ENCODE measurements at regions not wholly inside any gene's neighbourhood (a gene's known extent, or its start where the extent isn't known, plus 50 kb on each side); places are given as distances from the start of the nearest gene placed in this dataset.

- no peak for TF ChIP-seq ATF6 (CRISPR knock-in tag; IDR thresholded peaks at IDR 0.05)
- TF ChIP-seq, protein P1, sequence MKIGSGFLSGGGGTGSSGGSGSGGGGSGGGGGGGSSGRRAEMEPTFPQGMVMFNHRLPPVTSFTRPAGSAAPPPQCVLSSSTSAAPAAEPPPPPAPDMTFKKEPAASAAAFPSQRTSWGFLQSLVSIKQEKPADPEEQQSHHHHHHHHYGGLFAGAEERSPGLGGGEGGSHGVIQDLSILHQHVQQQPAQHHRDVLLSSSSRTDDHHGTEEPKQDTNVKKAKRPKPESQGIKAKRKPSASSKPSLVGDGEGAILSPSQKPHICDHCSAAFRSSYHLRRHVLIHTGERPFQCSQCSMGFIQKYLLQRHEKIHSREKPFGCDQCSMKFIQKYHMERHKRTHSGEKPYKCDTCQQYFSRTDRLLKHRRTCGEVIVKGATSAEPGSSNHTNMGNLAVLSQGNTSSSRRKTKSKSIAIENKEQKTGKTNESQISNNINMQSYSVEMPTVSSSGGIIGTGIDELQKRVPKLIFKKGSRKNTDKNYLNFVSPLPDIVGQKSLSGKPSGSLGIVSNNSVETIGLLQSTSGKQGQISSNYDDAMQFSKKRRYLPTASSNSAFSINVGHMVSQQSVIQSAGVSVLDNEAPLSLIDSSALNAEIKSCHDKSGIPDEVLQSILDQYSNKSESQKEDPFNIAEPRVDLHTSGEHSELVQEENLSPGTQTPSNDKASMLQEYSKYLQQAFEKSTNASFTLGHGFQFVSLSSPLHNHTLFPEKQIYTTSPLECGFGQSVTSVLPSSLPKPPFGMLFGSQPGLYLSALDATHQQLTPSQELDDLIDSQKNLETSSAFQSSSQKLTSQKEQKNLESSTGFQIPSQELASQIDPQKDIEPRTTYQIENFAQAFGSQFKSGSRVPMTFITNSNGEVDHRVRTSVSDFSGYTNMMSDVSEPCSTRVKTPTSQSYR (CRISPR knock-in tag; IDR thresholded peaks at IDR 0.05): no peak
- TF ChIP-seq EMX1 (CRISPR knock-in tag; IDR thresholded peaks at IDR 0.05): no peak
- no peak for TF ChIP-seq SMAD4 (CRISPR knock-in tag; IDR thresholded peaks at IDR 0.05)
- TF ChIP-seq NR3C1 (CRISPR knock-in tag; conservative IDR thresholded peaks at IDR 0.05; ENCODE audit: low read depth): no peak
- TF ChIP-seq, protein P2, sequence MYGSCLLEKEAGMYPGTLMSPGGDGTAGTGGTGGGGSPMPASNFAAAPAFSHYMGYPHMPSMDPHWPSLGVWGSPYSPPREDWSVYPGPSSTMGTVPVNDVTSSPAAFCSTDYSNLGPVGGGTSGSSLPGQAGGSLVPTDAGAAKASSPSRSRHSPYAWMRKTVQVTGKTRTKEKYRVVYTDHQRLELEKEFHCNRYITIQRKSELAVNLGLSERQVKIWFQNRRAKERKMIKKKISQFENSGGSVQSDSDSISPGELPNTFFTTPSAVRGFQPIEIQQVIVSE (CRISPR knock-in tag; IDR thresholded peaks at IDR 0.05; ENCODE audit: borderline replicate concordance): no peak
Measured at GRCh38 chr18:1906421-1906820, 664.9 kb downstream of the METTL4 start (continued).

DNA sequence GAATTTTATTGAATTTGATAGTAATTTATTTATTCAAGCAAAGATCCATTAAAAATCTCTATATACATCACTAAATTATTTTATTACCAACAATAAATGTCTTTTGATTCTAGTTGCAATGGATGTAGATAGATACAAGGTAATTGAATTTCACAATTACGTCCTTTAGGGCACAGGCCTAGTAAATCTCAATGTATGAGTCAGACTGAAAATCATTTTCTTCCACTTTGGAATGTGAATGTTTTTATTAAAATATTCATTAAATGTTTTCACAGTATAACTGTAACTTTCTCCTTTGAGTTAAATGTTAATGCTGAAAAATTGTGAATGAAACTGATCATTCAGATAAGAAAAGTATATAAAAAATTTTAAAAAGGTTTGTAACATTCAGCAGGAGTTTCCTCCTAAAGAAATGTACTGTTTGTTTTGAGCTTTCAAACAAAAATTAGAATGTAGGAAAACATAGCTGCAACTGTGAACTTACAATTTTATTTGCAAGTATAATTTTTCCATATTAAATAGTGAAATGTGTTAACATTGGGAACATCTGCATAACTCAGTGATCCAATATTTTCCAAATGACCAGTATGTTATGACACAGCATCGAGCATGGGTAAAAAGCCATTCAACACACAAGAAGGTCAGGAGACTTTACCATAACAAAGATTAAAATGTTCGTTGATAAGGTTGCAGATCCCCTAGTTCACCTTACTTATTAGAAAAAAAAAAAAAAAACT, 663.7 kb downstream of the METTL4 start:
- CTCF ChIA-PET: no interaction called here
- H3K4me3 Mint-ChIP-seq: no peak overlapping the region
- POLR2A ChIA-PET: no interaction called here

More for the DNA sequence above, 663.7 kb downstream of the METTL4 start:
- H3K27me3 Mint-ChIP-seq (ENCODE audit: low read depth): no peaks in the 10 kb centered on the region
- no peak for TF ChIP-seq ATF2 (CRISPR knock-in tag; IDR thresholded peaks at IDR 0.05; ENCODE audit: borderline replicate concordance, low read depth)
- no peak for TF ChIP-seq TCF7 (CRISPR knock-in tag; IDR thresholded peaks at IDR 0.05; ENCODE audit: low read depth)
- TF ChIP-seq EMX1 (CRISPR knock-in tag; IDR thresholded peaks at IDR 0.05): no peak
- no peak for TF ChIP-seq SOX15 (CRISPR knock-in tag; IDR thresholded peaks at IDR 0.05)
- no peak for TF ChIP-seq FOXP4 (CRISPR knock-in tag; IDR thresholded peaks at IDR 0.05)
- no peak for TF ChIP-seq ZNF219 (CRISPR knock-in tag; IDR thresholded peaks at IDR 0.05; ENCODE audit: borderline replicate concordance)
- TF ChIP-seq, protein P3, sequence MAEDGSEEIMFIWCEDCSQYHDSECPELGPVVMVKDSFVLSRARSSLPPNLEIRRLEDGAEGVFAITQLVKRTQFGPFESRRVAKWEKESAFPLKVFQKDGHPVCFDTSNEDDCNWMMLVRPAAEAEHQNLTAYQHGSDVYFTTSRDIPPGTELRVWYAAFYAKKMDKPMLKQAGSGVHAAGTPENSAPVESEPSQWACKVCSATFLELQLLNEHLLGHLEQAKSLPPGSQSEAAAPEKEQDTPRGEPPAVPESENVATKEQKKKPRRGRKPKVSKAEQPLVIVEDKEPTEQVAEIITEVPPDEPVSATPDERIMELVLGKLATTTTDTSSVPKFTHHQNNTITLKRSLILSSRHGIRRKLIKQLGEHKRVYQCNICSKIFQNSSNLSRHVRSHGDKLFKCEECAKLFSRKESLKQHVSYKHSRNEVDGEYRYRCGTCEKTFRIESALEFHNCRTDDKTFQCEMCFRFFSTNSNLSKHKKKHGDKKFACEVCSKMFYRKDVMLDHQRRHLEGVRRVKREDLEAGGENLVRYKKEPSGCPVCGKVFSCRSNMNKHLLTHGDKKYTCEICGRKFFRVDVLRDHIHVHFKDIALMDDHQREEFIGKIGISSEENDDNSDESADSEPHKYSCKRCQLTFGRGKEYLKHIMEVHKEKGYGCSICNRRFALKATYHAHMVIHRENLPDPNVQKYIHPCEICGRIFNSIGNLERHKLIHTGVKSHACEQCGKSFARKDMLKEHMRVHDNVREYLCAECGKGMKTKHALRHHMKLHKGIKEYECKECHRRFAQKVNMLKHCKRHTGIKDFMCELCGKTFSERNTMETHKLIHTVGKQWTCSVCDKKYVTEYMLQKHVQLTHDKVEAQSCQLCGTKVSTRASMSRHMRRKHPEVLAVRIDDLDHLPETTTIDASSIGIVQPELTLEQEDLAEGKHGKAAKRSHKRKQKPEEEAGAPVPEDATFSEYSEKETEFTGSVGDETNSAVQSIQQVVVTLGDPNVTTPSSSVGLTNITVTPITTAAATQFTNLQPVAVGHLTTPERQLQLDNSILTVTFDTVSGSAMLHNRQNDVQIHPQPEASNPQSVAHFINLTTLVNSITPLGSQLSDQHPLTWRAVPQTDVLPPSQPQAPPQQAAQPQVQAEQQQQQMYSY (CRISPR knock-in tag; IDR thresholded peaks at IDR 0.05): no peak
- TF ChIP-seq AR (CRISPR knock-in tag; IDR thresholded peaks at IDR 0.05): no peak
- no peak for TF ChIP-seq ZNF671 (CRISPR knock-in tag; IDR thresholded peaks at IDR 0.05)
- no peak for TF ChIP-seq TEAD1 (CRISPR knock-in tag; IDR thresholded peaks at IDR 0.05)
- TF ChIP-seq CREB1 (CRISPR knock-in tag; IDR thresholded peaks at IDR 0.05): no peak
- peaks cover 31% of the 10 kb centered on the region for H3K36me3 Mint-ChIP-seq
- ATAC-seq (no peak), DNase-seq (ENCODE audit: low spot score) (no peak)
- H3K9me3 Mint-ChIP-seq: peaks cover 38% of the 10 kb centered on the region
- no peaks in the 10 kb centered on the region for H3K4me1 Mint-ChIP-seq
- H3K27ac Mint-ChIP-seq: no peak overlapping the region

Data from WTC11 (cell line).